H9 (cell line): ENCODE measurements at regions not wholly inside any gene's neighbourhood (a gene's known extent, or its start where the extent isn't known, plus 50 kb on each side); places are given as distances from the start of the nearest gene placed in this dataset.

Source experiments
- DNase-seq: peaks from one replicate; pipeline ENCODE4 v3.0.0-alpha.2; 2017
- H2AFZ ChIP-seq: one replicate; pipeline ENCODE4 v1.6.1; 2013; ENCODE audit warnings: mild to moderate bottlenecking, low read length, control low read depth, moderate library complexity
- H2AK5ac ChIP-seq: 2 replicates; pipeline ENCODE4 v1.6.1; 2013; ENCODE audit warnings: low read length, control low read depth, mixed read lengths; ENCODE audit not compliant: insufficient read length
- H2BK120ac ChIP-seq: one replicate; pipeline ENCODE4 v1.6.1; 2013; ENCODE audit warnings: low read depth, mild to moderate bottlenecking, low read length, control low read depth, inconsistent platforms; ENCODE audit not compliant: poor library complexity, severe bottlenecking
- H2BK12ac ChIP-seq: 2 replicates; pipeline ENCODE4 v1.6.1; 2013; ENCODE audit warnings: low read length, control low read depth, mixed read lengths, low read depth; ENCODE audit not compliant: insufficient read length
- H2BK15ac ChIP-seq: 2 replicates; pipeline ENCODE4 v1.6.1; 2013; ENCODE audit warnings: low read depth, low read length, control low read depth
- H2BK20ac ChIP-seq: one replicate; pipeline ENCODE4 v1.6.1; 2013; ENCODE audit warnings: low read depth, mild to moderate bottlenecking, low read length, control low read depth, inconsistent platforms; ENCODE audit not compliant: poor library complexity, severe bottlenecking
- H2BK5ac ChIP-seq: 2 replicates; pipeline ENCODE4 v1.6.1; 2013; ENCODE audit warnings: low read length, control low read depth, mixed read lengths; ENCODE audit not compliant: insufficient read length
- H3K14ac ChIP-seq: 2 replicates; pipeline ENCODE4 v1.6.1; 2013; ENCODE audit warnings: low read length, control low read depth; ENCODE audit not compliant: insufficient read depth
- H3K18ac ChIP-seq: 2 replicates; pipeline ENCODE4 v1.6.1; 2013; ENCODE audit warnings: low read depth, mild to moderate bottlenecking, mixed read lengths, low read length, control low read depth; ENCODE audit not compliant: insufficient read length
- H3K23ac ChIP-seq: 2 replicates; pipeline ENCODE4 v1.6.1; 2013; ENCODE audit warnings: low read length, control low read depth, mixed read lengths, low read depth; ENCODE audit not compliant: insufficient read length
- H3K23me2 ChIP-seq: 2 replicates; pipeline ENCODE4 v1.6.1; 2013; ENCODE audit warnings: low read depth, mild to moderate bottlenecking, mixed read lengths, low read length, control low read depth; ENCODE audit not compliant: insufficient read length, poor library complexity, severe bottlenecking
- H3K27ac ChIP-seq: 2 replicates; pipeline ENCODE4 v1.5.1; 2013; ENCODE audit warnings: low read length, control low read depth, mixed read lengths, low read depth; ENCODE audit not compliant: insufficient read length
- H3K27me3 ChIP-seq: 2 replicates; pipeline ENCODE4 v1.6.1; 2013; ENCODE audit warnings: low read length, control low read depth, inconsistent platforms; ENCODE audit not compliant: insufficient read depth
- H3K4ac ChIP-seq: 2 replicates; pipeline ENCODE4 v1.6.1; 2013; ENCODE audit warnings: low read depth, mild to moderate bottlenecking, control low read depth, inconsistent platforms, low read length, moderate library complexity
- H3K4me1 ChIP-seq: 2 replicates; pipeline ENCODE4 v1.6.1; 2013; ENCODE audit warnings: low read length, control low read depth, inconsistent platforms; ENCODE audit not compliant: insufficient read depth
- H3K4me2 ChIP-seq: 2 replicates; pipeline ENCODE4 v1.6.1; 2013; ENCODE audit warnings: low read length, control low read depth, mixed read lengths; ENCODE audit not compliant: insufficient read length, insufficient read depth
- H3K56ac ChIP-seq: 2 replicates; pipeline ENCODE4 v1.6.1; 2013; ENCODE audit warnings: low read depth, mild to moderate bottlenecking, mixed read lengths, low read length, control low read depth; ENCODE audit not compliant: insufficient read length
- H3K79me1 ChIP-seq: 2 replicates; pipeline ENCODE4 v1.6.1; 2013; ENCODE audit warnings: low read depth, mild to moderate bottlenecking, moderate library complexity, low read length, control low read depth, inconsistent platforms; ENCODE audit not compliant: insufficient read depth, poor library complexity, severe bottlenecking
- H3K79me2 ChIP-seq: 2 replicates; pipeline ENCODE4 v1.6.1; 2013; ENCODE audit warnings: low read length, control low read depth, inconsistent platforms; ENCODE audit not compliant: insufficient read depth
- H3K9ac ChIP-seq: 2 replicates; pipeline ENCODE4 v1.6.1; 2013; ENCODE audit warnings: low read length, control low read depth, mixed read lengths; ENCODE audit not compliant: insufficient read length; ENCODE audit errors: extremely low read depth
- H3K9me3 ChIP-seq: one replicate; pipeline ENCODE4 v1.6.1; 2013; ENCODE audit warnings: low read depth, low read length, inconsistent platforms; ENCODE audit not compliant: control insufficient read depth
- H3T11ph ChIP-seq: one replicate; pipeline ENCODE4 v1.6.1; 2013; ENCODE audit warnings: mild to moderate bottlenecking, low read length, control low read depth, inconsistent platforms
- H4K20me1 ChIP-seq: one replicate; pipeline ENCODE4 v1.6.1; 2013; ENCODE audit not compliant: control insufficient read depth, insufficient read length, insufficient read depth
- H4K5ac ChIP-seq: 2 replicates; pipeline ENCODE4 v1.6.1; 2013; ENCODE audit warnings: low read depth, mild to moderate bottlenecking, mixed read lengths, low read length, control low read depth; ENCODE audit not compliant: insufficient read length
- H4K8ac ChIP-seq: replicated peaks from 2 replicates; pipeline ENCODE4 v1.6.1; 2013; ENCODE audit warnings: low read length, control low read depth, mixed read lengths, low read depth; ENCODE audit not compliant: insufficient read length
- H4K91ac ChIP-seq: 2 replicates; pipeline ENCODE4 v1.6.1; 2013; ENCODE audit warnings: low read depth, mild to moderate bottlenecking, moderate library complexity, mixed read lengths, low read length, control low read depth; ENCODE audit not compliant: insufficient read length
- H3K27ac Mint-ChIP-seq, 3 experiments: 2 replicates in 2 of 3; 3 replicates in 1 of 3; pipeline ENCODE4 v1.8.0; 2020 to 2021; ENCODE audit warnings: mixed read lengths in 3 of 3, mild to moderate bottlenecking in 1 of 3, moderate library complexity in 1 of 3
- H3K27me3 Mint-ChIP-seq: 2 replicates; pipeline ENCODE4 v1.8.0; 2021; ENCODE audit warnings: low read depth, mild to moderate bottlenecking, moderate library complexity, mixed read lengths
- H3K36me3 Mint-ChIP-seq, 3 experiments: 2 replicates in 2 of 3; 3 replicates in 1 of 3; pipeline ENCODE4 v1.8.0; 2020 to 2021; ENCODE audit warnings: low read depth in 3 of 3, mixed read lengths in 3 of 3; ENCODE audit not compliant: insufficient read depth in 1 of 3
- H3K4me1 Mint-ChIP-seq, 2 experiments: 2 replicates each; pipeline ENCODE4 v1.8.0; 2020; ENCODE audit warnings: mixed read lengths in 2 of 2
- H3K4me3 Mint-ChIP-seq, 2 experiments: 2 replicates in 1 of 2; 3 replicates in 1 of 2; pipeline ENCODE4 v1.8.0; 2020 to 2021; ENCODE audit warnings: mild to moderate bottlenecking in 2 of 2, mixed read lengths in 2 of 2, moderate library complexity in 1 of 2
- H3K9me3 Mint-ChIP-seq, 2 experiments: 2 replicates in 1 of 2; 3 replicates in 1 of 2; pipeline ENCODE4 v1.8.0; 2020; ENCODE audit warnings: mild to moderate bottlenecking in 2 of 2, mixed read lengths in 2 of 2, moderate library complexity in 1 of 2
- CTCF ChIP-seq: fragments of 200-600 bp; sonication (generic); conservative IDR thresholded peaks from 3 replicates; pipeline ENCODE4 v1.8.0; 2021; ENCODE audit warnings: antibody characterized with exemption, mild to moderate bottlenecking
- WGBS: extraction: QIAGEN DNeasy Blood & Tissue Kit; methylation state at CpG from one replicate; pipeline ENCODE4 v1.1.7; 2013; ENCODE audit warnings: missing lambda C conversion rate, low lambda C conversion rate, mixed read lengths; ENCODE audit not compliant: insufficient read length; ENCODE audit errors: extremely low coverage; 5-methylcytosine and 5-hydroxymethylcytosine counted together

GRCh38 chr16:54484700-54485099, 198.1 kb upstream of the IRX3 start:
- H2AFZ ChIP-seq, result no peak overlapping the region
- H3K9ac ChIP-seq, result no peak overlapping the region
- H3K27ac ChIP-seq, result no peak overlapping the region
- no peak for TF ChIP-seq CTCF
- Mint-ChIP-seq H3K36me3 (no peaks in the 10 kb centered on the region), H3K9me3 (no peaks in the 10 kb centered on the region), H3K27ac (no peak overlapping the region; a peak in 1 of 7 replicates), H3K27me3 (peaks cover 3% of the 10 kb centered on the region), H3K4me3 (no peak overlapping the region), H3K4me1 (peaks cover 8 to 9% of the 10 kb centered on the region in 2 experiments; a peak in 3 of 4 replicates)
- no peak overlapping the region for H4K91ac ChIP-seq
- no peaks in the 10 kb centered on the region for H3K23me2 ChIP-seq
- H3K27me3 ChIP-seq, result no peaks in the 10 kb centered on the region
- no CpG with 5 or more reads among the region's 9 CpGs for WGBS
- no peak overlapping the region for H2BK12ac ChIP-seq
- H2BK120ac ChIP-seq, result no peak overlapping the region
- no peaks in the 10 kb centered on the region for H3K79me1 ChIP-seq
- H3K14ac ChIP-seq, result no peak overlapping the region
- H2BK20ac ChIP-seq, result no peak overlapping the region
- H4K20me1 ChIP-seq, result no peaks in the 10 kb centered on the region
- H3K4ac ChIP-seq, result no peak overlapping the region
- no peaks in the 10 kb centered on the region for H3K4me1 ChIP-seq
- no peak overlapping the region for H2BK15ac ChIP-seq
- no peak overlapping the region for H3K4me2 ChIP-seq
- no peak overlapping the region for H3K23ac ChIP-seq
- H3T11ph ChIP-seq, result no peak overlapping the region
- H3K56ac ChIP-seq, result no peak overlapping the region
- H2BK5ac ChIP-seq, result no peak overlapping the region
- H3K79me2 ChIP-seq, result no peaks in the 10 kb centered on the region
- no peak overlapping the region for H4K8ac ChIP-seq
- H3K9me3 ChIP-seq, result no peaks in the 10 kb centered on the region
- H2AK5ac ChIP-seq, result no peak overlapping the region
- no peak overlapping the region for H3K18ac ChIP-seq
- H4K5ac ChIP-seq, result no peak overlapping the region
- DNase-seq, result no peak
